KBM-7 (cell line): ENCODE measurements at regions not wholly inside any gene's neighbourhood (a gene's known extent, or its start where the extent isn't known, plus 50 kb on each side); places are given as distances from the start of the nearest gene placed in this dataset.
"Not testable (repeated sequence)": the region's sequence is repeated elsewhere in the genome, so short reads cannot be mapped to it uniquely, and the experiment has no call there.

Source experiments
- DNase-seq: peaks from one replicate; pipeline ENCODE4 v3.0.0-alpha.2; 2015
- in situ Hi-C: fragments of 300-500 bp; cut with MboI; formaldehyde crosslinking; loops from 2 replicates; pipeline ENCODE4 v1.14.3; 2020; ENCODE audit warnings: low sequenced_read_pairs, low pct_unique_long_range_greater_than_20kb, mixed read lengths

DNA sequence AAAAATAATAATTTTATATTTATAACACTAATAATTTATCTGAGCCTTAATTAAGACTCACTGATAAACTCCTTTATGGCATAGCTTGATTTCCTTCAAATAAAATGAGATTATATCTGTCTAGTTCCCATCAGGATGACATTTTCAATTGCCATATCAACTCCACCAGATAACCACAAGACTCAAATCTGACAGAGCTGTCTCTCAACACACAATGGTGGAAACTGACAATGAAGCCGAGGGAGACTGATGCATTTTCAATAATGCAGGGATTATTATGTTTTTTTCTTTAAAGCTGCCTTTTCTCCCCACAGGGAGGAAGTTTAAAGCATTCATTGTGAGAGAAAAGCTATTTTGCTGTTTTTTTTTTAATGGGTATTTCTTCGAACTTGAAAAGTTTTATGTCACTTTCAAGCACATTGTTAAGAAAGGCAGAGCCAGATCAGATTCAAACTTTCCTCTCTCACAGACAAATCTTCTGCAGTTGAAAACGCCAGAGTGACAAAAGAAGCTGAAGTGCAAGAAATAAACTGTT is 1326.9 kb upstream of the MIR17HG start:
- in situ Hi-C loops, result no loop called here
- DNase-seq, result no peak

GRCh38 chr13:90027409-90027808 is 1320.1 kb upstream of the MIR17HG start:
- DNase-seq, result no peak
- in situ Hi-C loops, result no loop called here

GRCh38 chr13:90032313-90032712 is 1315.2 kb upstream of the MIR17HG start:
- DNase-seq, result no peak
- in situ Hi-C loops, result no loop called here

- in situ Hi-C loops, result no loop called here
- no peak for DNase-seq
Observed at GRCh38 chr13:90032841-90033493, 1314.5 kb upstream of the MIR17HG start.

DNA sequence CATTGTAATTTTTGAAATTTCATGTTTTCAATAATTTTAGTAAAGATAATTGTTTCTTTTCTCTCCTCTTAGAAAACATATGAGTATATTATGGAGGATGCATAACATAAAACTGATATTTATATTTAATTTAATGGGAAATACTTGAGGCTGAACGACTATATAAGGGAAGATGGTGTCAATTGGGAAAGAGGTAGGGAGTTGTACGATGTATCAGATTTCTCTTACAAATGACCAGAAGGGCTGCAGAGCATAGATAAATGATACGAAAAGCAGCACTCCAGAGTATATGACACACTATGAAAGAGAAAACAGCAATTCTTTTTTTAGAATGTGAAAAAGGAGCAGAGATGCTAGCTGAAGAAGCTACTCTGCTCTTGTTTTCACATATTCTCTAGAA is 1308.0 kb upstream of the MIR17HG start:
- DNase-seq, result no peak
- in situ Hi-C loops, result no loop called here

GRCh38 chr13:90047600-90047999 is 1299.9 kb upstream of the MIR17HG start:
- in situ Hi-C loops, result no loop called here
- no peak for DNase-seq

- in situ Hi-C loops, result no loop called here
- DNase-seq, result no peak
Observed at GRCh38 chr13:90049989-90050671, 1297.4 kb upstream of the MIR17HG start.

DNA sequence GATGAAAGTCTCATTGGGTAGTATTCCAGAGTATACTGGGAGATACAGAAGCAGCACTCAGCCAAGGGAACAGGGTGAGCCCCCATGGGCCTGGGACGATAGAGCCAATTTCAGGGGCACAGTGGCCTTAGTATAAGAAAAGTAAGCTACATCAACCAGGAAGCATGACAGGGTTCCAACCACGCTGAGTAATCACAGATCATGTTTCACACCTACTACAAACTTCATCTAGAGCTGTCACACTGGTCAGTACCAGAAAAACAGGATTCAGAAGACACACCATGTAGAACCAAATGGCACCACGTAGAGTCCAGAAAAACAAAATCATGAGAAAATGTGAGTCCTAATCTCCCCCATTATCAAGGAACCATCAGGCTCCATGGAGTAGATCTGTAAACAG is 1292.4 kb upstream of the MIR17HG start:
- DNase-seq, result no peak
- in situ Hi-C loops, result no loop called here

GRCh38 chr13:90055760-90056159 is 1291.7 kb upstream of the MIR17HG start:
- in situ Hi-C loops, result no loop called here
- no peak for DNase-seq

DNA sequence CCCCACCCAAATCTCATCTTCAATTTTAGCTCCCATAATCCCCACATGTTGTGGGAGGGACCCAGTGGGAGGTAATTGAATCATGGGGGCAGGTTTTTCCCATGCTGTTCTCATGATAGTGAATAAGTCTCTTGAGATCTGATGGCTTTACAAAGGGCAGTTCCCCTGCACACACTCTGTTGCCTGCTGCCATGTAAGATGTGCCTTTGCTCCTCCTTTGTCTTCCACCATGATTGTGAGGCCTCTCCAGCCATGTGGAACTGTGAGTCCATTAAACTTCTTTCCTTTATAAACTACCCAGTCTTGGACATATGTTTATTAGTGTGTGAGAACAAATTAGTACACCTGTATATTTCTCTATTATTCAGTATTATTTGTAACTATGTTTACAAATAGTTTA is 1283.3 kb upstream of the MIR17HG start:
- in situ Hi-C loops, DNase-seq: not testable (repeated sequence)

- in situ Hi-C loops, result no loop called here
- DNase-seq, result no peak
Observed at GRCh38 chr13:90068658-90069057, 1278.8 kb upstream of the MIR17HG start.

GRCh38 chr13:90070362-90070761 is 1277.1 kb upstream of the MIR17HG start:
- in situ Hi-C loops, result no loop called here
- DNase-seq, result no peak

DNA sequence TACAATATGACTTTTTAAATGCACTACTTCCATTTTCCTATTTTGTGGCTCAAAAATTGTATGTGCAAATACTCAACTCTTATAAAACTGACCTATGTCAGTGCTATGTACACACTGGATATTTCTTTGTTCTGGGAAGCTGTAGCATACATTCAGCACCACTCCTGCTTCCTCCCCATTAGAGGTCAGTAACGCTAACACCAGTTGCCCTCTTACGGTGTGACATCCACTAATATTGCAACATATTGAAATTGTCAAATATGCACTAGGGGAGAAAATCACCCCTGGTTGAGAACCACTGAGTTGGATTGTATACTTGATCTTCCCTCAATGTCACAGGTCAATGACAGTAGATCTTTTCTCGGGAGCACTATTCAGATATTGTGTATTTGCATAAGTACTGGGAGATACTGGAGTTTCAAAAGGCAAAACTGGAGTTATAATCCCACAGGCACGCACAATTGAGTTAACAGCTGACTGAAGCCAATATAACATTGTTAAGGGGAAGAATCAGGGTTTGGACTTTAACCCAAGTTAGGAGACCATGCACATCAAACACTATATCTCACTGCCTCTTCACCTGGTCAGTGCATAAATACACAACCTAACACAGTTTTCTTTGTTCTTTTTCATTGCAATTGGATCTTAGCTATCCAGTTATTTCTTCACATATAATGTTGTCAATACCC is 1276.5 kb upstream of the MIR17HG start:
- no peak for DNase-seq
- in situ Hi-C loops, result no loop called here

DNA sequence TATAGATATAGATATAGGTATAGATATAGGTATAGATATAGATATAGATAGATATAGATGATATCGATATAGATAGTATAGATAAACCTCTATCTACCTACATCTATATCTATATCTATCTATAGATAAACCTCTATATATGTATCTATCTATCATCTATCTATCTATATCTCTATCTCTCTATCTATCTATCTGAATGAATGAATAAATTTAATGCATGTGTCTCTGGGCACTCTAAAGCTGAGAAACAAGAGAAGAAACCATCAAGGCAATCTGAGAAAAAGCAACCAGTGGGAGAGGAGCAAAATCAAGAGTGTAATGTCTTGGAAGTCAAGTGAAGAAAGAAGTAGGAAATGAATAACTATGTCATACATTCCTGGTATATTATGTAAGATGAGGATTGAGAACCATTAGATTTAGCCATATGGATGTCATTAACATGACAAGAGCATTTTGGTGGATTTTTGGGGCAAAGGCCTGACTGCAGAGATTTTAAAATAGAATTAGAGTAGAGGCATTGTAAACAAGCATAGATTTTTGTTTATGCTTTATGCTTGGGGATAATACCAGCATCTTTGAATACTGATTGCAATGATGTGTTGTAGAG is 1262.7 kb upstream of the MIR17HG start:
- no peak for DNase-seq
- in situ Hi-C loops, result no loop called here

DNA sequence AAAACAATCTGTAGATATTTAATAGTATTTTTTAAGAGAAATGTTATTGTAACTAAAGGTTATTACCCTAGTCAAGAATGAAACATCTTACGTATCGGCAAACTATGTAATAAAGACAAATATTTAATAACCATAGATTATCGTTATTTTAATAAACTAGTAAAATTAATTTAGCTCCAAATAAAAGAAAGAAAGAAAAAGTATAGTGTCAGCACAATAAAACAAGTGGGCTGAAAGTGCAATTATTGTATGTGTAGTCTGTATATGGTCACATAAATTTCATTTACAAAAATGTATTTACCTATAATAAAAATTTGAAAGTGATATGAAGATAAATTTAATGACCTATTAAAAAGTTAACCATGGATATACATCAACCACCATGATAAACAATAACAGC is 1258.4 kb upstream of the MIR17HG start:
- DNase-seq, result no peak
- in situ Hi-C loops, result no loop called here

DNA sequence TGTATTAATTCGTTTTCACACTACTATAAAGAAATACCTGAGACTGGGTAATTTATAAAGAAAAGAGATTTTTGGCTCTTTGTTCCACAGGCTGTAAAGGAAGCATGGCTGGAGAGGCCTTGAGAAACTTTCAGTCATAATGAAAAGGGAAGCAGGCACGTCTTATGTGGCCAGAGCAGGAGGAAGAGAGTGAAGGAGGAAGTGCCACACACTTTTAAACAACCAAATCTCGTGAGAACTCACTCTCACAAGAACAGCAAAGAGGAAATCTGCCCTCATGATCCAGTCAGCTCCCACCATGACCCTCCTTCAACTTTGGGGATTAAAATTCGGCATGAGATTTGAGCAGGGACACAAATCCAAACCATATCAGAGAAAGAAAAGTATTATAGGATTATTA is 1255.9 kb upstream of the MIR17HG start:
- in situ Hi-C loops, result no loop called here
- peak; percentile 72 for DNase-seq

DNA sequence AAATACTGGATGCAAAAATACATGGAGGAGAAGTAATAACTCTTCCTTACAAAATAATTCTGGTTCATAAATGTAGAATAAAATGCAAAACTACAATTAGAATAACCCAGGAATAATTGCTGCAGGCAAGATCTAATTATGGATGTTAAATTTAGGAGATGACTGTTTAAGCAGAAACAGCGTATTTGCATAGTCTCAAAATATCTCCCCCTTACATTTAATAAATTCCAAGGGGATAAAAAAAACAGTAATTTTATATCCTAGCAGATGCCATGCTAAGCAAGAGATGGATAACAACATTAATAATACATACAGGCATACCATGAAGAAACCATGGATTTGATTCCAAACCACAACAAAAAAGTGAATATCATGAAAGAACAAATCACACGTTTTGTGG is 1253.1 kb upstream of the MIR17HG start:
- in situ Hi-C loops, result no loop called here
- no peak for DNase-seq

DNA sequence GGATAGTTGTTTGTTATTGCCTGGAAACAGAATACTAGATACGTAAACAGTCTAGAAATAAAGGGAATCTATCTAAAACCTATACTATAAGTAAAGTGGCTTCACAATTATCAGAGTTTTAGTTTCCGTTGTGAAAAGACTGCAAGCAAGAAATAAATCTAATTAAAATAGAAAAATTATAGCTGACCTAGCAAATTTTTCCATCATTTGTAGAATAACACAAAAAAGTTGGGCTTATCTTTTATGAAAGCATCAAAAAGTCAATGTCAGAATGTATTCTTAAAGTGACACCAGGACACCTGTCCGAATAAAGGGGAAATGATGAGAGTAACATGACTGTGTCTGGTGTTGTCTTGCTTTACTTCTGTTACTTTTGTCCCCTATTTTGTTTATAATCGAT is 1248.9 kb upstream of the MIR17HG start:
- in situ Hi-C loops, result no loop called here
- DNase-seq, result no peak

- DNase-seq, result no peak
- in situ Hi-C loops, result no loop called here
Observed at GRCh38 chr13:90099847-90100246, 1247.6 kb upstream of the MIR17HG start.
